NCI-H82 treated with DMSO at 0.1 percent for 48 hours (cell line): ENCODE measurements at regions not wholly inside any gene's neighbourhood (a gene's known extent, or its start where the extent isn't known, plus 50 kb on each side); places are given as distances from the start of the nearest gene placed in this dataset.

ENCODE experiments used
- DNase-seq: peaks from one replicate; lab custom pipeline; 2025; ENCODE audit not compliant: unreplicated experiment; lab: John Stamatoyannopoulos, UW

DNA sequence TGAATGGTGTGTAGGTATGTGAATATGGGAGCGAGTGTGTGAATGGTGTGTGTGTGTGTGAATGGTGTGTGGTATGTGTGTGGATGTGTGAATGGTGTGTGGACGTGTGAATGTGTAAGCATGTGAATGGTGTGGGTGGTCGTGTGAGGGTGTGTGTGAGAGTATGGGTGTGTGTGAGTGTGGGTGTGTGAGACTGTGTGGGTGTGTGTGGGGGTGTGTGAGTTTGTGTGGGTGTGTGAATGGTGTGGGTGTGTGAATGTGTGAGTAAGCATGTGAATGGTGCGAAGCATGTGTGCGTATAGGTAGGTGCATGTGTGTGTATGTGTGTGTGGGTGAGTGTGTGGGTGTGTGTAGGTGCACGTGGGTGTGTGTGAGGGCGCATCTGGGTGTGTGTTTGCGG, 160.7 kb upstream of the COBL start:
- DNase-seq: no peak

DNA sequence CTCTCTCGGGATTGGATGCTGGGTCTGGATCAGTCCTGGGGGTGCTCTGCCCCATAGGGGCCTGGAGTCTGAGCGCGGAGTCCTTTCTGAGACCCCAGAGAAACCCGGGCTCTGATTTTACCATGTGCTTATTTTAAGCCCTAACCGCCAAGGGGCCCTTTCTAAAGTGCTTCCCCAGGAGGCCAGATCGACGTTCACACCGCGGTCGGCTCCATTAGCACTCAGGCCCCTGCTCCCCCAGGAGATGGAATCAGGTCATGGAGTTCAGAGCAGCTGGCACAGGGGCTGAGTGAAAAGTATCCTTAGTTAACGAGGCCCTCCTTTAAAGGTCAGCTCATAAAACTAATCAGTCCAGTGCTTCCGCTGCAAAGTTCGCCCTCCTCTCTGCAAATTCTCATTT, 159.4 kb upstream of the COBL start:
- DNase-seq: no peak

DNA sequence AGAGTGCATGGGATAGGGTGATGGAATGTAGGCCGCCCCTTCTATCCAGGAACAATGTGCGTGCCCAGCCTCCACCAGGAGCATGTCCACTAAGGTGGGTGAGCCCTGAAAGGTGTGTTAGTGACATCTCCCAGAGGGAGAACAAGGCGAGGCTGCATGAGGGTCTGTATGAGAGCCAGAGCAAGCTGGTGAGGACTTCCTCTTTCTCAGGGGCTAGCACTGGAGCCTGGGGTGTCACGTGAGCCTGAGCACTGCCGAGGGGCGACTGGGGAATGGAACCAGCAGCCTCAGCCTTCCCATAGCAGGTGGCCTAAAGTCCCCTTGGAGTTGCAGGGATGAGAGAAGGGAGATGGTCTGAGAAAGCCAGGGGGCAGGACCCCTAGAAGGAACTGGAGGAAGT, 156.3 kb upstream of the COBL start:
- no peak for DNase-seq

DNA sequence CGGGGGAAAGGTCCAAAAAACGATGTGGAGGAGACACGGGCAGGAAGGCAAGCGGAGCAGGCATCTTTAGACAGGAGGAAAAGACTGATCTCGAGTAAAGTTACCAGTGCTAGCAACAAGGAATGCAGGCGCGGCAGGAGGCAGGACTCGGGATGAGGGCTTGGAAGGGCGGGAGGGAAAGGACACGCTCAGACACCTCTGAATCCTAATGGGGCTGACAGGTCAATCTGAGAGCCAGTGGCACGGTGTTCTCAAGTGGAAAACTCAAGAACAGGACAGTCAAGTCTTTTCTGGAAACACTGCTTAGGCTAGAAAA, 155.3 kb upstream of the COBL start:
- DNase-seq: no peak

DNA sequence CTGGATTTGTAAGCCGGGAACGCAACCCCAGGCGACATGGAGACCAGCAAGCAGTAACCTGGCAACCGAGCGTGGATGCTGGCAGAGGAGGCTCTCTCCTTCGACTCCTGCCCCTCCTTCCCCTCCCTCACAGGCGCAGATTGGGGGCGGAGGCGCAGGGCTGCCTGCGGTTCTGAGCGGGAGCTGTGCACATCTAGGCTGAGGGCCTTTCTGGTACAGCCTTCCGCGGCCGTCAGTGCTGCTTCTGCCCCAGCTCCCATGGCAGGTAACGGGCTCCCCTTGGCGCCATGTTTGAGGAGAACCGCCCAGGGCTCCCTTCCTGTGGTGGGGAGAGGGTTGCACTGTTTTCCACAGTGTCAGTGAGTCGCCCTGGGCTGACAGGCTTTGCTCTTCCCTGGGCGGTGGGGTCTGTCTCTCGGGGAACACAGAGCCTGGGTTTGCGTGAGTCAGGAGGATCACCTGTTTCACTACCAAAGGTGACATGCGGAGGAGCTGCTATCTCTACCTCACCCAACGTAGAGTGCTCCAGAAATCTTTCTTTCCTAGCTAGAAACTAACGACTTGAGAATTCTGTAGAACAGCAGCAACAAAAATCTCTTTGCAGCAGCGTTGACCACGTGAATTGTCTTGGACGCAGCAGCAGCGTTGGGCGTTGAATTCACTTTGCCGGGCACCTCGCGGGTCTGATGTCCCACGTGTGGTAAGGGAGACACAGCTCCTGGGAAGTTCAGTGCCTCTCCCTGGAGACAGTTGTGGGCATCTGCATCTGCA, 154.8 kb upstream of the COBL start:
- no peak for DNase-seq

DNA sequence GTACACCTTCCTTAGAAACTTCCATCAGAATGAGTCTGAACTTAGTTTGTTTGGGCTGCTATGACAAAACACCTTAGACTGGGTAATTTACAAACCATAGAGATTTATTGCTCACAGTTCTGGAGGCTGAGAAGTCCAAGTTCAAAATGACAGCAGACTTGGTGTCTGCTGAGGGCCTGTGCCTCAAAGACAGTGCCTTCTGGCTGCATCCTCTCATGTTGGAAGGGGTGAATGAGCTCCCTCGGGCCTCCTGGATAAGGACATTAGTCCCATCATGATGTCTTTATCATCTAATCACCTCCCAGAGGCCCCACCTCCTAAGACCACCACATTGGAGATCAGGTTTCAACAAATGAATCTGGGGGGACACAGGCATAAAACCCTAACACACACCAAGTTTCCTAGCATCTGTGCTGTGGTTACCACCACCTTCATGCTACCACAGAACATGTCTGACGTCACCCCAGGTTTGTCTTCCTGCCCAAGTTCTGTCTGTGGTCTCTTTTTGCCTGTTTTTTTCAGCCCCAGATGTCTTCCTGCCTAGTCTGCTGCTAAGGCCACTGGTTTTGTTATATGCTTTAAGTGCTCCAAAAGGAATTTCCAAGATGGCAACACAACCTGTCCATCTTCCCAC, 150.9 kb upstream of the COBL start:
- no peak for DNase-seq

DNA sequence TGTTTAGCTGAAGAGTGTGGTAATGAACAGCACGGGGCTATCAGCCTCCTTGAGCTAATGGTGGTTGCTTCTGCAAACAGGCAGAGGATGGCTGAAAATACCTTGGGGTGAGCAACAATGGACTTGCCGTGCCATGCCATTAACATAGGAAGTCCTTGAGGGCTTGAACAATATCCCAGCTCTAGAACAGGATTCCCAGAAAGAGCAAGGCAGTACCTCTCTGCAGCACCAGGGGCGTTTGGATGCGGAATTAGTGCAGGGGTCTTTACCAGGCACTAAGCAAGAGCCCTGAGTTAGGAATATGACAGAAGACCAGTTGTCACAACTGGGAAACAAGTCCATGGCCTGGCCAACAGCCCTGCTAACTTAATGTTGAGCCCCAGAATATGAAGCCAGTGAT, 143.2 kb upstream of the COBL start:
- no peak for DNase-seq

DNA sequence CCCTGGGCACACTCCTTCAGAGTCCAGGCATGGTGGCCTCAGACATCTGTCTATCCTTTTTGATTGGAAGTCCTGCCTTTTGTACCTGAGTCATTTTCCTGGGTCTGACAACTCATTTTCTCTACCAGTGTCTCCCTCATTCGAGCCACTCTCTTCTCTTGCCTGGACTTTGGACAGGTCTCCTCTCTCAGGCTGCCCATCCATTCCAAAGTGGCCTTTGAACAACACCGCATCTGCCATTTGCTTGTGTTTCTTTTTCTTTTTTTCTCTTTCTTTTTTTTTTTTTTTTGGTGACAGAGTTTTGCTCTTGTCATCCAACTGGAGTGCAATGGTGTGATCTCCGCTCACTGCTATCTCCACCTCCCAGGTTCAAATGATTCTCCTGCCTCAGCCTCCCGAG, 142.1 kb upstream of the COBL start:
- no peak for DNase-seq

DNA sequence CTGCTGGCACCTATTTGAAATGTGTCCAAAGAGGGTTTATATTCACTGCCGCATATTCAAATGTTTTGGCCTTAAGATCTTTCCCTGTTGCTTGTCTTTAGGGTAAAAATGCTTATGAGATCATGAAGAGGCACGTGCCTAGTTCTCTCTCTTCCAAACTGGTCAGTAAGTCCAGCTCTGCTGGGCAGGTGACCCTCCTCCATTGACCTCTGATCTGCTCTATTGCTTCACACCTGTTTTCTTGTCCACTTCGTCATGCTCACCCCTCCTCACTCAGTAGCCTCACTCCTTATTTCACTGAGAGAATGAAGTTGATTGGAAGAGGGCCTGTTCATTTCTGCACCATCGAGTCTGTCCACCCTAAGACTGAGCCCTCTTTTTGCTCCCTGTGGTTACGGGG, 140.5 kb upstream of the COBL start:
- no peak for DNase-seq

DNA sequence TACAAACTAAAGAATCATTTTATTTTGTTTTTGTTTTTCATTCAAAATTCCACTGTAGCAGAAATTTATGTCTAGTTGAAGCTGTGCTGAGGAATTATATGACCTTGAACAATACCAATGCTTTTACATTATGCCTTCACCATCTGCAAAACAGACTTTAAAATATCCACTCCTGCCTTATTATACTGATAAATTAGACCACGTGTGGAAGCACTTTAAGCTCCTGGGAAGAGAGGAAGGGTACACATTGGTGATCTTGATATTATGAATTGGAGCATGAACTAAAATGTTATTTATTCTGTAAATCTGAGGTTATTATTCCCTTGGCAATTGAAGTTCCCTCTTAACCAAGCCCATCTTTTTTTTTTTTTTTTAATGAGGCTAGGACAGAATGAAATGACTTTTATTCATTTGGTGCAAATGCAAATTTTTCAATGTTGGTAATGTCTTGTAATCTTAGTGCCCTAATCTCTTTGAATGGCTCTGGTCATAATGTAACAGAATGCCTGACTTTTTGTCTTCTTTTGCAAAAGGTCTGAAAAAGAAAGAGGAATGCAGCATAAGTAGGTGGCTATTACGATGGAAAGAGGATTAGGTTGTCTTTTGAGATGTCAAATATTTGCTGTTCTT, 139.9 kb upstream of the COBL start:
- no peak for DNase-seq

DNA sequence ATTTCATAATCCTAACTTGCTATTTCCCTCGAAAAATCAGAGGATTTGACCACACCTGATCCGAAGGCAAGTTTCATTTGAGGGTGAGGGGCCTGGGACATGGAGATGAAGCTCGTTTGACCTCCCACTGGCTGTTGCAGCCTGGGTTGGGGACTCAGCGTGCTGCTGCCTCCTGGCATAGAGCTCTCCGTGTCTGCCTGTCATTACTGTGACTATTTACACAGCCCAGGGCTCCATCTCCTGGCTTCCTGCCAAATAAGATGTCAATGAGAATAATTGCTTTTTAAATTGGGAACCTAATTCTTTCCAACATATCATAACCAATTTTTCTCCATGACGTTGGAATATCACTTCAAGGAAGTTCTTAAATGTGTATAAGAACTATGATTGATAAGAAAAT, 139.3 kb upstream of the COBL start:
- peak; percentile 68 for DNase-seq

DNA sequence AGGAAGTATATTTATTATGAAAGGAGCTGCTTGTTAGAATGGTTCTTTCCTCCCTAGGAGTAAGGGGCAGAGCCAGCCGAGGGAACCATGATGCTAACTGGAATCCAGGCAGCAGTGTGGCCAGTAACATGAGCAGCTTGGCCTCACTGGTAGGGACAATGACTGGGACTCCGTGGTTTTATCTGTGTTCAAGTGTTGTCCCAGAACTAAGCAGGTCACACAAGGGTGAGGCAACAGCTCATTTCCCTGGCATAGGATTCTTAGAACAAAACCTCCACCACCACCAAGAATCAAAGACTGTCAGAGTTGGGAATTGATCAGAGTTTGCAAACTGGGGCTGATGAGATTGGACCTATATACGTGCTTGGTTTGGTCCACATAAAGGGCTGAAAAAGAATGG, 138.9 kb upstream of the COBL start:
- DNase-seq: no peak

DNA sequence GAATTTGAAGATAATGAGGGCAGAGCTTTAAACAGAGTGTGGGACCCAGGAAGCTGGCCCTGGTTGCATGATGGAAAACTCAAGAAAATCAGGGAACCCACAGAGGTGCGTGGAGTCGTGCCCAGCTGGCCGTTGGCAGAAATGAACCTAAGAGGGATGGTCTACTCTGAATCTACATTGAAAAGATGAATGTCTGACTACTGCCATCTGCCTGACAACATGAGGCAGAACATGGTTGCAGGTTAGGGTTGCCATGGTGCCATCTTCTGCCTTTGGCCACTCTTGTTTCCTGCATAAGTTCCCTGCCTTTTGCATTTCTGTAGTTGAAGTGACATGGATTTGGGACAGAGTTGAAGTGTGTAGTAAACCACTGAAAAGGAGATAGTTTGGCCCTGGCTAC, 138.5 kb upstream of the COBL start:
- no peak for DNase-seq

DNA sequence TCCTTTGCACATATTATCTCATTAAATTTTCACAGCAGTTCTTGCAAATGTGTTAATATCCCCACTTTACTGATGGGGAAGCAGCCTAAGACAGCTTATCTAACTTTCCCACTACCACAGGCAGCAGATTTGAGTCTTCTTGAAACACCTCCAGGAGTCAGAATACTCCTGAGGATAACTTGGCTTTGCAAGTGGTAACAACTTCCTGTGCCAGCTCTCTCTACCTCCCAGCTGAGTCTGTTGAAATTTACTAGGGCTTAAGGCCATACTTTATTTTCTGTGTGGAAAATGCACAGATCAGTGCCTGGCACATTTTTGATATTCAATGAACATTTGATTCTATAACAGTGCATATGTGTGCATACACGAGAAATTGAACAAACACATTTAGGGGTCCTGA, 136.1 kb upstream of the COBL start:
- no peak for DNase-seq

DNA sequence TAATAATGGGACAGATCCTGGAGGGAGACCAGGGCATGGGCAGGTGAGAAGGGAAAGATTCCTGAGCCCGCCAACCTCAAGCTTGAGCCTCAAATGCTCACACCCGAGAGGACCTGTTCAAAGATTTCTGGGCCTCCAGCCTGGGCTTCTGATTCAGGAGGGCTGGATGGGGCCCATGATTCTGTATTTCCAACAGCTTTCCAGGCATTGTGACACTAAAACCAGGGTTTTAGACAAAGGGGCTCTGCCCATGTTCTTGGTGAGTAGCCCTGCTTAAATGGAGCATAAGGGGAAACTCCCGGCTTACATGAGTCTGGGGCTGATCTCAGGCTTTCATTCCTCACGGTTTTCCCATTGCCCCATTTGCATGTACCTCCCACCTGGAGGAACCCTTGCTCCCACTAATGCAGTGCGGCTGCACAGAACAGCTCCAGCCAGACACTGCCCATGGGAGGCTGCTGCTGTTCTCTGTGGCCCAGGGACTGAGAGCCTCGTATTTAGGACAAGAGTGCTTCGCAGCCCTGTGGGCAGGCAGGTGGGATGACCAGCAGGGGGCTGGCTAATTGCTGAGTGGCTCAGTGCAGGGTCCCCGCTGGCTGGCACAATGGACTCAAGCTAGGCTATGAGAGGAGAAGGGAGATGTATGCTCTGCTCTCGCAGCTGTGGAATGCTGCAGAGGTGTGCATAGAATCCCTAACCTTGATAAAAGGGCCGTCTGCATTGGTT, 135.3 kb upstream of the COBL start:
- no peak for DNase-seq

DNA sequence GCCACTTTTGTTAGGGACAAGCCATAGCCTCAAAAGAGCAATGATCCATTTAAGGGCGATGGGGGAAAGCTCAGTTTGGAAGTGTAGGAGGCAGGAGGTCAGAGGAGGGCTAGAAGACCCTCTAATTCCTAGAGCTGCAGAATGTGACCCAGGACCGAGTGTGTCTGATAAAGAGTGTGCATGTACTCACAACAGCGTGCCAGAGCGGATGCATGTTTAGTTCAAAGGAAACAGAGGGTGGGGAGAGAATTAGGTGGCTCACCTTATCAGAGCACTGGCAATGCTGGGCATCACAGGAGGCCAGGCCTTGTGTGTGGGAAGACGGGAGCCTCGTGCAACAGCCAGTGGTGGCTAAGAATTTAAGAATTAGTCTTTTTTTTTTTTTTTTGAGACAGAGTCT, 133.9 kb upstream of the COBL start:
- no peak for DNase-seq

DNA sequence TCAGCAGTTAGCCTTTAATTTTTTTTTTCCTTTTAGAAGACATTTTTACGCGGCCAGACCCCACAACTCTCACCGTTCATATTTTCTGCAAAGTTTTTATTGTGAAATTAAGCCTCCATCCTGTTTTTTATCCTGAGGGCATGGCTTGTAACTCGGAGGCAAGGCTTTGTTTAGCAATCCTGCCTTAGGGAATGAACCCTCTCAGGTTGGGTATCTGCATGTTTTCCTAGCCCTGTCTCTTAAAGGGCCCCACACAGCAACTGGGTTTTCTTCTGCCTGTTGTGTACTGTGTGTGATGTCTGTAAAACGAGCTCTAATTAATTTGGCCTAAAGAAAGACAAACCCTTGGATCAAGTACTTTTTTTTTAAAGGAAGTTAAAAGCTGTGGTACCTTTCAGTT, 130.2 kb upstream of the COBL start:
- DNase-seq: no peak

DNA sequence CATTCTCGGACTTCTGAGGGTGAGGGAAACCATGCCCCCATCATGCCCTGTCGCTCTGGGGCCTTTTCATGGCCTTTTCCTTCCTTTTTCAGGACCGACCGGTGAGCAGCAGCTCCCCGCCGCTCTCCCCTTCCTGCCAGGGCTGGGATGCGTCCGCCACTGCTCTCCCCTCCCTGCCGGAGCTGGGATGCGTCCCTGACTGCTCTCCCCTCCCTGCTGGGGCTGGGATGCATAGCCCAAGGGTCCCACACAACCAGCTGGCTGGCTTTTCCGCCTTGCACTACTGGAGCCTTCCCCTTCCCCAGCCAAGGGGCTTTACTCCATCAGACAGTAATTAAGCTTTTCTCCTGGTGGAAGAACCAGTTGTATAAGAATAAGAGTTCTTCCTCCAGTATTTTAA, 129.7 kb upstream of the COBL start:
- DNase-seq: no peak

DNA sequence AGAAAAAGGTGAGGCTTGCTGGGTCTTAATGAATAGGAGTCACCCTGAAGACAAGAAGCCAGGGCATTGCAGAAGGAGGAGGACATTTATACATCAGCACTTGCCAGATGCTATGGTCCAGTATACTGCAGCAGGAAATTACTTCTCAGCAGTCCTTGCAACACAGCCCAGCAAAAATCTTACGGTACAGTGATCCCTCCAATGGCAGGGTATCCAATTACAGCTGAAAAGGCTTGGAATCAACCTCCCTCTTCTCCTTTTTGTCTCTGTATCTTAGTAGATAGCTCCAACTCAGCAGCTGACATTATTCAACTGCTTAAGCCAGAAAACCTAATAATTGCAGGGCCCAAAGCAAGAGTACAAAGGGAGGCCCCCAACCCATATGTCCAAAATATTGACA, 128.3 kb upstream of the COBL start:
- no peak for DNase-seq

DNA sequence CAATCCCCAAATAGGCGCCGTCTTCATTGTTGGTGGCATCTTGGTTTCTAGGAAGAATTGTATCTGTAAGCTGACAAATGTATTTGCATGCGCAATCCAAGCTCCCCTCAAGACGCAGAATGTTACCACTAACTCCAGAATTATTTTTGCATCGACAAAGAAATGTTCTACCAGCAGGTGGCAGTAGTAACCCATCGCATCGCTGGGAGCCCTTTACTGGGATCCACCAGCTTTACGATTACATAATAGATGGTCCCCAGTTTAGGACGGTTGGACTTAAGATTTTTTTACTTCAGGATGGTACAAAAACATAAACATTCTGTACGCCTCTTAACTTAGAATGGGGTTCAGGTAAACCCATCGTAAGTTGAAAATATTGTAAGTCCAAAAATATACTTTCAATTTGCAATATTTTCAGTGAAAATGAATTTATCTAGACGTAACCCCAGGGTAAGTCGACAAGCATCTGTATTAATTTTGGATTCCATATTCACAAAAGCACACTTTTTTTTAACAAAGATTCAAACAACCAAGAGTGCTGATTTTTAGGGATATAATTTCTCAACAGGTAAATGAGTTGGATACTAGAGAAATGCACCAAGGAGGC, 114.0 kb upstream of the COBL start:
- DNase-seq: peak; percentile 49

DNA sequence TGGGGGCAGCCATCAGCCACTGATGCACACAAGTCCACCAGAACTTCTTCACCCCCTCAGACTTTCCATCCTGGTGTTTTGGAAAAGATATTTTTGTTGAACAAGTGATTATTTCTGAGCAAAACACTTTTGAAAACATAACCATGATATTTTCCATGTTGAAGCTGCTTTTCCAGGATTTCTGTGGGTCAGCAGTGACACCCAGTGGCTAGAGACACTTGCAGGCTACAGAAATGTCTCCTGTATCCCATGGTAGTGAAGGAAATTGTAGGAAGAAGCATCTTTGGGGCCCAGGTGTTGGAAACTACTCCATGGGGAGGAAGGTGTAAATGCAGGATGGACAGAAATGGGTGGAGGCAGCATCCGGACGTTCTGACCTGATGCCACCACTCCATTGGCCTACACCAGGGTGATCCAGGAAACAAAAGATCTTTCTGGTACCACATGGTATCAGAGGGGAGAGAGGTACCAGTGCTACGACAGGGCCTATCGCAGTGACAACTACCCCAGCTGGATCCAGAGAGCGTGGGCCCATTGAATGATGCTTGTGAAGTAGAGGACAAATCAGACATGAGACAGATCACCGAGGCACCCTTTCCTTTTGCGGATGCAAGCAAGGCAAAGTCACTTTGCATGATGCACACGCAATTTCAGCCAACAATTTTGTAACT, 111.7 kb upstream of the COBL start:
- no peak for DNase-seq
